K562 (cell line): ENCODE measurements at regions not wholly inside any gene's neighbourhood (a gene's known extent, or its start where the extent isn't known, plus 50 kb on each side); places are given as distances from the start of the nearest gene placed in this dataset.

ENCODE experiments used
- CREBBP ChIP-seq: IDR thresholded peaks from one replicate; pipeline ENCODE4 v1.6.1; 2012; ENCODE audit warnings: low read depth, mild to moderate bottlenecking, control low read depth, inconsistent platforms, low read length
- EHMT2 ChIP-seq: fragments of 450-650 bp; IDR thresholded peaks from 2 replicates; pipeline ENCODE4 v1.6.1; 2018; ENCODE audit warnings: antibody characterized with exemption
- EP400 ChIP-seq: fragments of 450-650 bp; IDR thresholded peaks from 2 replicates; pipeline ENCODE4 v1.6.1; 2017; ENCODE audit warnings: antibody characterized with exemption, mild to moderate bottlenecking, moderate library complexity
- FOXJ2 ChIP-seq: fragments of 200-800 bp; sonication (Bioruptor generic); IDR thresholded peaks from 2 replicates; pipeline ENCODE4 v1.6.1; 2016; ENCODE audit warnings: missing genetic modification characterization, missing compliant biosample characterization
- GTF3C2 ChIP-seq: IDR thresholded peaks from 3 replicates; pipeline ENCODE4 v1.6.1; 2011; ENCODE audit warnings: borderline replicate concordance, mild to moderate bottlenecking, moderate library complexity; ENCODE audit not compliant: insufficient read length; ENCODE audit errors: extremely low read depth
- HDAC3 ChIP-seq: fragments of 450-650 bp; IDR thresholded peaks from 2 replicates; pipeline ENCODE4 v1.6.1; 2018; ENCODE audit warnings: borderline replicate concordance, mild to moderate bottlenecking, moderate library complexity; ENCODE audit not compliant: partially characterized antibody
- KDM1A ChIP-seq, 2 experiments: fragments of 450-650 bp; IDR thresholded peaks; 2 replicates each; pipeline ENCODE4 v1.6.1; 2016; ENCODE audit warnings: mild to moderate bottlenecking in 2 of 2
- KDM5B ChIP-seq: fragments of 200-600 bp; sonication (generic); IDR thresholded peaks from 2 replicates; pipeline ENCODE4 v1.6.1; 2012; ENCODE audit warnings: low read depth, mild to moderate bottlenecking, moderate library complexity, low read length, control low read depth, inconsistent platforms; ENCODE audit not compliant: insufficient replicate concordance
- MBD1 ChIP-seq: fragments of 250-450 bp; sonication (Bioruptor Pico); IDR thresholded peaks from 2 replicates; pipeline ENCODE4 v1.8.0; 2022; ENCODE audit warnings: inconsistent platforms
- MTF1 ChIP-seq: fragments of 250-450 bp; sonication (Bioruptor Pico); IDR thresholded peaks from 2 replicates; pipeline ENCODE4 v1.9.0; 2021; ENCODE audit warnings: moderate library complexity, mild to moderate bottlenecking, inconsistent platforms, borderline replicate concordance
- PHF8 ChIP-seq: fragments of 200-600 bp; sonication (generic); IDR thresholded peaks from 2 replicates; pipeline ENCODE4 v1.6.1; 2012; ENCODE audit warnings: mixed run types, mild to moderate bottlenecking, inconsistent platforms, low read length, moderate library complexity, borderline replicate concordance
- POLR2H ChIP-seq: IDR thresholded peaks from 2 replicates; pipeline ENCODE4 v1.6.1; 2016; ENCODE audit warnings: missing genetic modification characterization, low read depth, mild to moderate bottlenecking, control low read depth, missing compliant biosample characterization, moderate library complexity
- RFX1 ChIP-seq: fragments of 450-650 bp; IDR thresholded peaks from 2 replicates; pipeline ENCODE4 v1.6.1; 2016; ENCODE audit warnings: mild to moderate bottlenecking, moderate library complexity
- RHOXF2B ChIP-seq: fragments of 250-450 bp; sonication (Bioruptor Pico); conservative IDR thresholded peaks from 2 replicates; pipeline ENCODE4 v1.5.1; 2021
- STAT6 ChIP-seq: sonication (generic); formaldehyde crosslinking; IDR thresholded peaks from 2 replicates; pipeline ENCODE4 v1.8.1; 2023; ENCODE audit warnings: mild to moderate bottlenecking, missing genetic modification reagents
- ZBTB43 ChIP-seq: sonication (generic); formaldehyde crosslinking; IDR thresholded peaks from 2 replicates; pipeline ENCODE4 v1.8.0; 2023; ENCODE audit warnings: mild to moderate bottlenecking, missing genetic modification reagents
- ZFP91 ChIP-seq: sonication (generic); formaldehyde crosslinking; IDR thresholded peaks from 2 replicates; pipeline ENCODE4 v1.8.0; 2022; ENCODE audit warnings: mild to moderate bottlenecking, missing genetic modification reagents
- ZNF174 ChIP-seq: fragments of 250-450 bp; sonication (Bioruptor Pico); IDR thresholded peaks from 2 replicates; pipeline ENCODE4 v1.4.0; 2020; ENCODE audit warnings: mild to moderate bottlenecking
- ZNF76 ChIP-seq: fragments of 250-450 bp; sonication (Bioruptor Pico); IDR thresholded peaks from 2 replicates; pipeline ENCODE4 v1.4.0; 2020; ENCODE audit warnings: mild to moderate bottlenecking, moderate library complexity, borderline replicate concordance

GRCh38 chr2:195595825-195596224 is 61.2 kb upstream of the SLC39A10 start (continued):
- TF ChIP-seq MBD1 (CRISPR knock-in tag) (no peak), KDM5B (no peak), POLR2H (tag) (no peak), CREBBP (no peak), ZNF76 (CRISPR knock-in tag) (no peak), RHOXF2B (CRISPR knock-in tag) (no peak), ZBTB43 (CRISPR knock-in tag) (no peak), STAT6 (CRISPR knock-in tag) (no peak), PHF8 (no peak), ZFP91 (CRISPR knock-in tag) (no peak), FOXJ2 (tag) (no peak), RFX1 (peak; percentile 67), EHMT2 (peak; percentile 78; the same call in 1 of the 2 replicates), HDAC3 (peak; percentile 62), MTF1 (CRISPR knock-in tag) (no peak), EP400 (peak; percentile 32; the same call in 1 of the 2 replicates), GTF3C2 (no peak), KDM1A (IDR thresholded peaks at IDR 0.05) (peak; percentile 89 to 94), ZNF174 (CRISPR knock-in tag) (no peak)
